HG02884 (cell line): ENCODE measurements at regions not wholly inside any gene's neighbourhood (a gene's known extent, or its start where the extent isn't known, plus 50 kb on each side); places are given as distances from the start of the nearest gene placed in this dataset.

Source experiments
- ATAC-seq: cut with Tn5 transposase; IDR thresholded peaks from one replicate; pipeline ENCODE4 v1.9.1; 2021; ENCODE audit warnings: mild to moderate bottlenecking, moderate library complexity; ENCODE audit not compliant: unreplicated experiment

DNA sequence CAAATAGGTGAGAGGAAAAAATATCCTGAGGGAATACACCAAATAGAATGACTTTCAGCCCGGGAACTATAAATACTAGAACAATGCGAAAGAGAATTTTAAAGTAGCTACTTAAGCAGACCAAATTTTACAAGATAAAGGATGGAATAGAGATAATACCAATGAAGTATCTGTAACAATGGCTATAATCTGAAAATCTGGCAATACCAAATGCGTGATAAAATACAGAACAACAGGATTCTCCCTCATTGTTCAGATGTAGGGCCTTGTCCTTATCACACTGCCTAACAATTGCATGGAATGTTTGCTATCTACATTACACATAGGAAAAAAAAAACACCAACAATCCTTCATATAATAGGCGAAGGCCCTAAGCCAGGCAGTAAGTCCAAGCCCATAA lies 815.4 kb upstream of the MDGA2 start:
- no peak for ATAC-seq

DNA sequence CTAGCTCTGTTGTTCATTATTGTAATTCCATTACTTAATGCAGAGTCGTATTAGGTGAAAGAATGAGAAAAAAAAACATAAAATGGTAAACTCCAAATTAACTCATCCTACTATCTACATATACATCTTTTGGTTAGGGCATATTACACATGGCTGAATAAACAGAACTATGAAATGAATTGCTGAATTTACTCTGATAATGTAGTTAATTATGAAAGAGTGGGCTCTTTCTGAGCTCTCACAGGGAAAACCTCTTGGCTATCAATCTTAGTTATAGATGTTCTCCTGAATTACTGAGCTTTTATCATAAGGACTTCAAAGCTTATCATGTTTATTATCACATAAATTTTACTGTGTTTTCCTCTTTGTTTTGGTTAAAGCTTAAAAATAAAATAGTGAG lies 798.5 kb upstream of the MDGA2 start:
- no peak for ATAC-seq

- ATAC-seq: no peak
These were observed 780.6 kb upstream of the MDGA2 start for GRCh38 chr14:48456051-48456450.

DNA sequence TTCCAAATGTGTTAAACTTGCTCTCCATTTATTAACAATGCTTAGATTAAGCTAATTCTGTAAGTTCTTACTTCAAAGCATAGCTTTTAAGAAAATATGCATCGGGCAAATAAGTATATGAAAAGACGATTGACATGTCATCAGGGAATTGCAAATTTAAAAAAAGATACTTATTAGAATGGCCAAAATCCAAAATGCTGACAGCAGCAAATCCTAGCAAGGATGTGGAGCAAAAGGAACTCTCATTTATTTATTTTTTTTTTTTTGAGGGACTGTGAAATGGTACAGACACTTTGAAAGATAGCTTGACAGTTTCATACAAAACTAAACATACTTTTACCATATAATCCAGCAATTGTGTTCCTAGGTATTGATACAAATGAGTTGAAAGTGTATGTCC lies 779.5 kb upstream of the MDGA2 start:
- ATAC-seq: no peak

DNA sequence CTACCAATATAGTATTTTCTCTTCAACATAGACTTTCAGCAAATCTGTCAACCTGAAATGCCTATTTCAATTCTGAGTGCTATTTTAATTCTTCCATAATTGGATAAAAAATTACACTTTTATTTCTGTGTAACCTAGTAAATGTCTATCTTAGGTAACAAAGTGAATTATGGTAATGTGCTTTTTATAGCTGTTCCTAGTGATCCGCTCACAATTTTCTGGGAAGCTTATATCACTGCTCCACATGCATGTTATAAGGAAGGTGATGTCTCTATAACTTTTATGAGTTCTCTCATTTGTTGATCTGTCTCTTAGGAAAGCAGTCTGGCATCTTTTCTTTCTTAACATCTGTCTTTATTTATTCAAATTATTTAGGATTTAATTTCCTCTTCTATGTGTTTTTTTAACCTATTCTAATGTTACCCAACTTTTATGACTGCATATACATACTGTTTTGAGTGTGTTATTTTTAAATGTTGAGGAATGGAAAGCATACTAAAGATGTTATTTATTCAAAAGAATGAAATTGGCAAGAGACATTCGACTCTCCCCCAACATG lies 777.1 kb upstream of the MDGA2 start:
- no peak for ATAC-seq

DNA sequence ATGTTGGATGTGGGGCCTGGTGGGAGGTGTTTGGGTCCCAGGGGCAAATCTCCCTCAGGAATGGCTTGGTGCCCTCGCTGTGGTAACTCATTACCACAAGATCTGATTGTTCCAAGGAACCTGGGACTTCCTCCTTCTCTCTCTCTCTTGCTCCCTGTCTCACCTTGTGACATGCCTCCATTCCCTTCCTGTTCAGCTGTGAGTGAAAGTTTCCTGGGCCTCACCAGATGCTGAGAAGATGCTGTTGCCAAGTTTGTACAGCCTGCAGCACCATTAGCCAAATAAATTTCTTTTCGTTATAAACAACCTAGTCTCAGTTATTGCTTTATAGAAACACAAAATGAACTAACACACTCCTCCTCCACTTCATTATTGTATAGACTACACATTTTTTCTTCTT lies 759.8 kb upstream of the MDGA2 start:
- no peak for ATAC-seq

- ATAC-seq: no peak
These were observed 755.4 kb upstream of the MDGA2 start for GRCh38 chr14:48430805-48431204.

GRCh38 chr14:48429512-48429911 lies 754.1 kb upstream of the MDGA2 start:
- ATAC-seq: no peak

- ATAC-seq: no peak
These were observed 742.5 kb upstream of the MDGA2 start for GRCh38 chr14:48417715-48418500.

DNA sequence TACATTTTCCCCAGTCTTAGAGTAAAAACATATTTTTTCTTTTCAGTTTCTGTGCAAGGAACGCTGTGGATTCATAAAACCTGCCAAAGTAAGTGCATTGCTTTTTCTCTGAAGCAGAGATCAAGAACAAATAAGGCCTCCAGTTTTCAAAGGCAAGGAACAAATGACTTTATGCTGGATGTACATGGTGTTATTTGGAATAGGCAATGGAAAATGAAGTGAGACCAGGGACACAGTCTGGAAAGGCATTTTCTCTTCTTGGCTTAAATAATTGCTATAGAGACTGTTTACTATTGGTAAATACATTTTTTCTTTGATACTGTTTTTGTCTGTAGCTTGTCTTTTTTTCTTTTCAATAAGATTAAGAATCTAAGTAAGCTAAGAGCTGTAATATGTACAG lies 725.9 kb upstream of the MDGA2 start:
- no peak for ATAC-seq

GRCh38 chr14:48398675-48399282 lies 723.4 kb upstream of the MDGA2 start:
- ATAC-seq: peak; percentile 61

- ATAC-seq: no peak
These were observed 716.3 kb upstream of the MDGA2 start for GRCh38 chr14:48391661-48392060.

DNA sequence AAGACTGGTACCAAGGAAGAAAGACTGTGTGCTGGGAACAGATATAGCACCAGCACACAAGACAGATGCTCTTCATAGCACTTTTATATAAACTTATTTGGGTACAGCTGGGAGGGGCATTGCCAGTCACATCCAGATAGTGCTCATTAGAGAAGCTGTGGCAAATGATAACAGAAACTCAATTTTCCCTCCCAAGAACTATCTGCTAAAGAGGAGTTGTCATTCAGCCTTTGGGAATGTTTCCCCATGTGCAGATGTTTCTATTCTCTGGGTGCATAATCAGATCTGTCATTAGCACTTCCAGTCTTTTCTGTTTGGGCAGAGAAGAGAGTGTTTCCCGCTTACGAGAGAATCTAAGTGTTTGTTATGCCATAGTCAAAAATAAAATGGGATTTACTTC lies 714.9 kb upstream of the MDGA2 start:
- no peak for ATAC-seq

- no peak for ATAC-seq
These were observed 709.4 kb upstream of the MDGA2 start for GRCh38 chr14:48384821-48385220.

DNA sequence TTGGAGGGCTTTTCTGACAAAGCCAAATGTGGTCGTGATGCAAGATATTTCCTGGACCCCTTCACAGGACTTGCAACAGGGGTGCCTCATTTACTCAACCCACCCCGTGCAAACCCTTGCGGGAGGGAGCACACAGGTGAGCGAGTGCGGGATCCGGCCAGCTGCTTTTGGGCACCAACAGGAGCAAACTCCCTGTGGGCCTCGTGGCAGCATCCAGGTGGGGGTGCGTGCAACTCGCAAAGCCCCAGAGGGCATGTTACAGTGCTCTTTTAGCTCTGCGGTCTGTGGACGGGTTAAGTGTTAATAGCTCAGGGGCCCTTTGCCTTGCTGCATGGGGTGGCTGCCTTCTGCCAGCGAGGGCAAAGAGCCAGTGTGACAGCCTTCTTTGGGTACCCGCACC lies 707.6 kb upstream of the MDGA2 start:
- no peak for ATAC-seq

GRCh38 chr14:48378541-48378940 lies 703.1 kb upstream of the MDGA2 start:
- no peak for ATAC-seq

DNA sequence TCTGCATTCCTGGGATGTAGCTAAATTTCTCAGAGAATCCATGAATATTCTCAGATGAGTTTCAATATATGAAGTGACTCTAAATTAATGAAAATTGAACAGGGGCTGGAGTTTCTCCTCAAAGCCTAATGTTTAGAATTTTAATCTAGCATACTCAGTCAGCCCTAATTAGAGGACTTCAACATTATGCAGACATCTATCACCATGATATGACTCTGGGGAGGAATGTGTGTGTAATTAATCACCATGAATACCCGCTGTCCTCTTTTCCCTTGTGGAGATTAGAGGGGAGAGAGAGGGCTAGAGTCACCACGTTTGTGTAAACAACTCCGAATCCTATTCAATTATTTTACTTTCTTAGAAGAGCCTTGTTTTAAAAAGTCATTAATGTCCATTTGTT lies 698.6 kb upstream of the MDGA2 start:
- ATAC-seq: no peak

DNA sequence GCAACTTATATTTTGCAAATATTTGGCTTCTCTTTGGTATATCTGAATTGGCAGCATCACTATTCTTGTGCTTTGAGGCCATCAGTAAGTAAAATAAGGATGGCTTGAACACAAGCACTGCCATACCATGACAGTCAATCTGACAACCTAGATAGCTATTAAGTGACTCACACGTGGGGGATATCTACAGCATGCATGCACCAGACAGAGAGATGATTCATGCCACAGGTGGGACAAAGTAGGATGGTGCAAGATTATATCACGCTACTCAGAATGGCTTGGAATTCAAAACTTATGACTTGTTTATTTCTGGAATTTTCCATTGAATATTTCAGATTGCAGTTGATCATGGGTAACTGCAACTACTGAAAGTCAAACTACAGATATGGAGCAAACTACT lies 675.6 kb upstream of the MDGA2 start:
- no peak for ATAC-seq

GRCh38 chr14:48349689-48350088 lies 674.3 kb upstream of the MDGA2 start:
- ATAC-seq: no peak

DNA sequence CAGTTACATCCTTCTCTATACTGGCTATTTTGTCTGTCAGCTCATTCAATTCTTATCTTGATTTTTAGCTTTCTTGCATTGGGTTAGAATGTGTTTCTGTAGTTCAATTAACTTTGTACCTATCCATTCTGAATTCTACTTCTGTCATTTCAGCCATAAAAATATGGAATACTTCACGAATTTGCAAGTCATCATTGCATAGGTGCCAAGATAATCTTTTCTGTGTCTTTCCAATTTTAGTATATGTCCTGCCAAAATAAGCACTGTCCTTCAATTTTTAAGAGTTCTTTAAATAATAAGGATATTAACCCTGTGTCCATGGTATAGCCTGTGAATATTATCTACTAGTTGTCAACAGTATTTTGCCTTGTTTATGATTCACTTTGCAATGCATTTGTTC lies 665.7 kb upstream of the MDGA2 start:
- no peak for ATAC-seq

DNA sequence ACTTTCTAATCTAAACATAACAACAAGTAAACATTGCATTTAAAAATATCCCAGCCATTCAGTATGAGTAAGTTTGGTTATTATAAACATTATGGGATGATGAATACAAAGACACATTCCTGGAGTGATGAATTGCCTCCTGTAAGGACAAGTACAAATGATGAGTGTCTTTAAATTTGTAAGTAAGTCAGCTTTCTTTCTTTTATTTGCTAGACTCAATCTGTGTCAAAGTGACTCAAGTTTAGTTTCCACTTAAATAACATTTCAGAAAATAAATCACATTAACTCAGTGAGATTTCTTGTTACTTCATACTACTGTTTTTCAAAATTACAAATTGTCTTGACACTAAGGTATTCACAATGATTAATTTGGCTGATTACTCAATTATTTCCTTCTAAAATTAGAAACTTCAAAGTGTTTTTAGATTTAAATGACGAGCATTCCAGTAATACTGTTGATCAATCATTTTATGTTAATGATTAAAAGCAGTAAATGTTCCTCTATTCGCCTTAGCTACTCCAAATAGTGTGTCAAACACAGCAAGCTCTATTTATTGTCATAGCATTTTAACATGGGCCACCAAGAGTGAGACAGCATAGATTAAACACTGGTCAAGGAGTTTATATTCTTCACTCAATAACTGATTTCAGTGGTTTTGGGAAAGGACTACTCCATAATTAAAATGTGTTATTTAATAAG lies 658.0 kb upstream of the MDGA2 start:
- ATAC-seq: no peak

DNA sequence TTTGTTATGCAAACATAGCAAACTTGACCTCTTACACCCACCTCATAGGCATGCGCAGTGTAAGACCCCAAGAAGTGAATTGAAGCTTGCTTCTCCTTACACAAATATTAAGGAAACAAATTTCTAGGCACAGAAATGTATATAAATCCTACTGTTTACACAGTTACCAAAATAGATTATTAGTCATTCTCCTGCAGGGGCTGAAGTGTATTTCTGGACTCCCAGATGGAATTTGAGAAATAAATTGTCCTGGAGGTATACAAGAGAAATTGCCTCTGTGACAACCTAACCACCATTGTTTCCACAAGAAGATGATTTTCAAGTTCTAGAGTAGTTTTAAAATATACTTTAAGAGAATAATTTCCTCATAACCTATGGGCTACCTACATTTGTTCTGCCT lies 656.0 kb upstream of the MDGA2 start:
- no peak for ATAC-seq
